HG02938 (cell line): ENCODE measurements at regions not wholly inside any gene's neighbourhood (a gene's known extent, or its start where the extent isn't known, plus 50 kb on each side); places are given as distances from the start of the nearest gene placed in this dataset.
"Not testable (repeated sequence)": the region's sequence is repeated elsewhere in the genome, so short reads cannot be mapped to it uniquely, and the experiment has no call there.

Experiments used
- ATAC-seq: cut with Tn5 transposase; IDR thresholded peaks from one replicate; pipeline ENCODE4 v1.9.1; 2021; ENCODE audit warnings: mild to moderate bottlenecking, moderate library complexity; ENCODE audit not compliant: unreplicated experiment

DNA sequence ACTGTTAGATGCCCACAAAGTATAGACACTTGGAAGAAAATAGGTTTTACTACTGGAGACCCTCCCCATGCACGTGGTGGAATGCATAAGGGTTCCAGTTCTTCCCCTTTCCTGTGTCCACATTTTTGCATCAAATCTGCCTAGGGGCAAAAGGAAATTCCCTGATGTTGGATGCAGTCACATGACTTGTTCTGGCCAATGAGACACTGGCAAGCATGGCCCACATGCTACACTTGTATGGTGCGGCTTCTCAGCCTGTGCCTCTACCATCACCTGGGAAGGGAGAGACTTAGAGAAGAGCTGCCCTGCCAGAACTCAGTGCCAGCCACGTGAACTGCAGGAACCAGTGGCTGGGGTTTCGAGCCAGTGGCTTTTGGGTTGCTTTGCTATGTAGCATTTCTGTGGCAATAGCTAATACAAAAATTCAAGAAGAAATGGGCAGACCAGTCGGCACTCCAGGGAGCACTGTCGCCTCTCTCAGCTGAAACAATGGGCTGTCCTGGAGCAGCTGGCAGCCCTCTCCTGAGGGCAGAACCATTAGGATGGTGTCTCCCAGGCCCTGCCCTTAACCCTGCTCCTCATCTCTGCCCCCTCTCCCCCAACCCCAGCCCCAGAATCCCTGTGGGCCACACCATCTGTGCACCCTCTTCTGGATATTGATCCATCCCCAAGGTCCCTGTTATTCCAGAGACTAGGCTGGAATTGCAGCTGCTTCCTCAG, 634.0 kb downstream of the UQCRFS1 start:
- no peak for ATAC-seq

GRCh38 chr19:28578208-28578607, 634.7 kb downstream of the UQCRFS1 start:
- ATAC-seq = no peak

GRCh38 chr19:28577666-28578065, 635.3 kb downstream of the UQCRFS1 start:
- ATAC-seq = no peak

DNA sequence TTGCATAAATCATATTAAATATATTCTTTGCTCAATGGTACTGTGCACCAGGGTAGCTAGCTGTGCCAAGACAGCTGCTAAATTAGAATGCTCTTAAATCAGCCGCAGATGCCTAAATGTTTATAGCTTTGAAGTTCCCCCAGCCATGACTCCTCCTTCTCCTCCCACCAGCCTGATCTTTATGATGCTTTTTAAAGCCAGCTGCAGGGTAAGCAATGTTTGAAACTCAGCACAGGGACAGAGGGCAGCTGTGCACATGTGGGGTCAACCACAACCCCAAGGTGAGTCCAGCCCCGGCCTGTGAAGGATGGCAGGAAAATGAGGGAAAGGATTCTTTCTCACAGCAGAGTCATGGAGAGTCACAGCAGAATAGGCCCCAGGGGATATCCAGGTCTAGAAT, 635.7 kb downstream of the UQCRFS1 start:
- no peak for ATAC-seq

DNA sequence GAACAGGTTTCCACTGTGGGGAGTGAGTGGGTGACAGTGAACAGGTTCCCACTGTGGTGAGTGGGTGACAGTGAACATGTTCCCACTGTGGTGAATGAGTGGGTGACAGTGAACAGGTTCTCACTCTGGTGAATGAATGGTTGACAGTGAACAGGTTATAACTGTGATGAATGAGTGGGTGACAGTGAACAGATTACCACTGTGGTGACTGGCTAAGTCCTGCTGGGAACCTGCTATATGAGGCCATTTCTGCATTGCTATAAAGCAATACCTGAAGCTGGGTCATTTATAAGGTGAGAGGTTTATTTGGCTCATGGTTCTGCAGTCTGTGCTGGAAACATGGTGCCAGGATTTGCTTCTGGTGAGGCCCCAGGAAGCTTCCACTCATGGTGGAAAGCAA, 637.1 kb downstream of the UQCRFS1 start:
- ATAC-seq = no peak

GRCh38 chr19:28575312-28575711, 637.6 kb downstream of the UQCRFS1 start:
- not testable (repeated sequence) for ATAC-seq

DNA sequence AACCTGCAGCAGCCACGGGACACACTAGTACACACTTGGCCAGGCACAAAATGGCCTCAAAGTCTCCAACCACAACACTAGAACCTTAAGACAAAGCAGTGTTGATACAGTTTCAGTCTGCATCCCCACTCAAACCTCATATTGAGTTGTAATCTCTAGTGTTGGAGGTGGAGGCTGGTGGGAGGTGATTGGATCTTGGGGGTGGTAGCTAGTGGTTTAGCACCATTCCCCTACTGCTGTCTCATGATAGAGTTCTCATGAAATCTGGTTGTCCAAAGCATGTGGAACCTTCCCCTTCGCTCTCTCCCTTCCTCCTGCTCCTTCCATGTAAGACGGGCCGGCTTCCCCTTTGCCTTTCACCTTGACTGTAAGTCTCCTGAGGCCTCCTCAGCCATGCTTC, 638.7 kb downstream of the UQCRFS1 start:
- no peak for ATAC-seq

GRCh38 chr19:28569132-28570131, 643.5 kb downstream of the UQCRFS1 start:
- no peak for ATAC-seq

- ATAC-seq = no peak
Observed at GRCh38 chr19:28567834-28568233, 645.1 kb downstream of the UQCRFS1 start.

DNA sequence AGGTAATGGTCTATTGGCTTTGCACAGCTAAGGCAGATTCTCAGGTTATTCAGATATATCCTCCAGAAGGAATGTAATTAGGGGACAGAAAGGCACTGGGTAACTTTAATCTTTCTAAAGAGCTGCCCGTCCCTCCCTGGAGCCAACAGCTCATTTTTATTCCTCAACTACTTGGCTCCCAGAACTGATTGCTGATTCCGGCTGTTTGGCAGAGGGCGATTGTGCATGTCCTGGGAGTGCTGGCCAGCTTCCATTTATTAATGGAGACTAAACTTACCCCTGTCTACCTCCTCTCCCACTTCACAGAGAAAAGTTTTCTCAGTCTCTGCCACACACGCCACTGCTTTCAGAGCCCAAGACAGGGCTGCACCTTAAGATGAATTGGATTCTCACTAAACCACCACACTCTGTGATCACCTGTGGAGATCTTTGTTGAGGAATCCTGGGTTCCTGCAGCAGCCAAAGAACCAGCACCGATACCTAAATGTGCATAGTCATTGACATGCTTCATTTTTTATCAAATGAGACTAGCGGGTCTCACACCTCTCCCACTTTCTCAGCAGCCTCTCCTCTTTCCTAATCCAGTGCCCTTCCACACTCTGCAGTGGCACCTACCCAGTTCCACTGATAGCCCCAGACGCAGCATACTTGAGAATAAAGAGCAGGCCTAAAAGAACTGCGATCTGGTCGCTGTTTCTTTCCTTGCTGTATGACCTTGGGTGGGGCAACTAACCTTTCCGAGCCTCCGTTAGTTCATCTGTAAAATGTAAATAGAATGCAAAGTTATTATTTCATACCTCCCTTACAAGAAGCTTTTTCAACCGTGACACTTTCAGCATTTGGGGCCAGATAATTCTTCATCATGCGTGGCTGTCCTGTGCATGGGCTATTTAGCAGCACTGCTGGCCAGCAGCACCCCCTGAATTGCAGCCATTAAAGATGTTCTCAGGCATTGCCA, 648.7 kb downstream of the UQCRFS1 start:
- no peak for ATAC-seq

GRCh38 chr19:28560786-28561185, 652.2 kb downstream of the UQCRFS1 start:
- ATAC-seq = no peak

DNA sequence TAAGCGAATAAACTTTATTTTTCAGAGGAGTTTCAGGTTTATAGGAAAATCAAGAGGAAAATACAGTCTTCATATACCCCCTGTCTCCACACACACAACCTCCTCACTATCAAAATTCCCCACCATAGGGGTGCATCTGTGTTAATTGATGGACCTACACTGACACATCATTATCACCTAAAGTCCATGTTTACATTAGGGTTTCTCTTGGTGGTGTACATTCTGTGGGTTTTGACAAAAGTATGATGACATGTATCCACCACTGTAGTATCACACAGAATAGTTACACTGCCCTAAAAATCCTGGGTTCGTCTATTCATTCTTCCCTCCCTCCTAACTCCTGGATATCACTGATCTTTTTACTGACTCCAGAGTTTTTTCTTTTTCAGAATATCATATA, 654.2 kb downstream of the UQCRFS1 start:
- no peak for ATAC-seq

DNA sequence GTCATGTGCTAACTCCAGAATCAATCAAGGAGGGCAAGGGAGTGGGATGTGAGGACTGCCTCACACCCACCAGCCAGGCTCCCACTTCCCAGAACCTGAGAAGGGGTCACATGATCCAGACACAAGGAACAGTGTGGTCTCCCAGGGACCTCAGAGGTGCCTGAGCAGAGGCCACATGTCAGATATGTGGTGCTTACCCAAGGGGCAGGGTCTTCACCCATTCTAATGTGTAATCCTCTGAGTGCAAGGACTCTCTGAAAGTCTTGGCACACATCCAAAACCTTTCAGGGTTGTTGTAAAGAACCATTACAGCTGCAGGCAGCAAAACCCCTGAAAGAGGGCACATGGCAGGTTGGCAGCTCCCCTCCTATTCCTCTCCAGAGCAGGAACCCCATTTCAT, 656.6 kb downstream of the UQCRFS1 start:
- ATAC-seq = no peak

DNA sequence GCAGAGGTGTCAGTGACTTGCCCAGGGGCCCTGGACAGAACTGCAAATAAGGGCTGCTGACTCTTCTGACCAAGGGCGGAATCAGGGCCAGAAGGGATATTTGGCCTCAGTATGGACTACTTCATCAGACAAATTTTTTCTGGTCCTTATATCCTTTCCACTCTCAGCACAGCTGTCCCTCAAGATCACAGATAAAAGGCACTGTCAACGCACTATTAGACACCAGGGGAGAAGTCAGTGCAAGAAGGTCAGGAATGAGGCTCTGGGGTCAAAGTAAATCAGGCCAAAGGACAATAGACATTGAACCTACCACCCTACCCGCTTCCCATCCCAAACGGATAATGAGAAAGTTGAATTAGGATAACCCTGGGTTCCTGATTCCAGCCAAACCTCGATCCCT, 657.6 kb downstream of the UQCRFS1 start:
- ATAC-seq = no peak

- no peak for ATAC-seq
Observed at GRCh38 chr19:28554321-28555091, 658.4 kb downstream of the UQCRFS1 start.

DNA sequence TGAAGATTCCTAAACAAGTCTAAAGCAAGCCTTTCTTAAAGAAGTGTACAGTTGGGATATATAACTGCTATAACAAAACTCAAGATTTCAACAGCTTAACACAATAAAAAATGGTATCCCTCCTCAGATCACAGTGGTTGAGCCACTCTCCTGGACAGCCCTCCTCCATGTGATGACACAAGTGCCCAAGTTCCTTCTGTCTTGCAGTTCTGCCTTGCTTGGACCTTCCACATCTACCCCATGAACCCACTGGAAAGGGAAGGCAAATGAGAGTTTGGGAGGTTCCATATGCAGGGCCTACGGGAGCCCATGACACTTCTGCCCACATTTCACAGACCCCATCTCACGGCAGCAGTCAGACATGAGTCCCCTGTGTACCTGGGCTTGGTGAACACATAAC, 659.2 kb downstream of the UQCRFS1 start:
- ATAC-seq = no peak

DNA sequence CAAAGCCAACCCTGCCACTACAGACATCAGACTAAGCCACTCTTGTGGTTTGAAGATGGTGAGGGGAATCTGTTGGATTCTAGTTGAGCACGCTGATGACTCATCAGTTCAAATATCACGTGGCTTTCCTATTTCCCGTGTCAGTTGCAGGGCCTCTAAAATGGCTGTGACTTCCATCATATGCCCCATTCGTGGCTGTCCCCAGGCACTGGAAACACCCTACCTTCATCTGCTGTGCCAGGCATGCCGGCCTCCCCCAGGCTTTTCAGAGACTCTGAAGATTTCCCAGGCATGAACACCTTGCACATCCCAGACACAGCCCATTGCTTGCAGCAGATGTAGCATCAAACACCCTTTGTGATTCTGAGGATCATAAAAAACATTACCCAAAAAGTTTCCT, 659.9 kb downstream of the UQCRFS1 start:
- ATAC-seq = no peak

DNA sequence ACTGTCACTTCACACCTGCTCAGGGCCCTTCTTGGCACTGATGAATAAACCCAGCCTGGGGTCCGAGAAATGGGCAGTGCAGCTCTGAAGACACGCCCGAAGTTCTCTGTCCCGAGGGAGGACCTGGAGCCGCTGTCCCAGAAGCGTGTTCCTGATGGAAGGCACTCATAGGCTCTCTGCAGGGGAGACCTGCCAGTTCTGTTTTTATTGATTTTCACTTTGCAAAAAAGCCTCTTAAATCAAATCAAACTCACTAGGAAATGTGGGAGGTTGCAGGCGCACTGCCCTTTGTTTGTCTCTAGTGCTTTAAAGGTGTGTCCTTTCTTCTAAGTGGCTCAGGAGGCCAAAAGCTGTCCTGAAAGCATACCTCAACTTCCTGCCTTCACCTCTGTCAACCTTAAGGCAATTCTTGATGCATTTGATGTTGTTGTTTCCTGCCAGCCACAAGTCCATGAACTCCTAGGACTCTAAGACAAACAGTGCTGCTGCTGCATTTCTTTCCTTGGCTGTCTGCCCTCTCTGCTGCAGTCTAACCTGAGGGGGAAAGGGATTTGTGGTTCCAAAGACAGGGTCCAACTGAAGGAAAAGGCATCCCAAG, 663.2 kb downstream of the UQCRFS1 start:
- ATAC-seq = no peak

- ATAC-seq = no peak
Observed at GRCh38 chr19:28546148-28546685, 666.7 kb downstream of the UQCRFS1 start.
